IMR-90 (cell line): ENCODE measurements at regions not wholly inside any gene's neighbourhood (a gene's known extent, or its start where the extent isn't known, plus 50 kb on each side); places are given as distances from the start of the nearest gene placed in this dataset.

Experiments
- ATAC-seq: fragments of 200-7000 bp; cut with Tn5 transposase; 2 replicates; pipeline ENCODE4 v1.9.1; 2020; ENCODE audit warnings: low read depth, mild to moderate bottlenecking, moderate library complexity
- BruUV-seq: library from RNA; stranded (reverse); fragments of 400-500 nt; replicated peaks from 2 replicates; lab custom pipeline; 2021; lab: Mats Ljungman, UMichigan
- CTCF ChIA-PET: fragments of 300-600 bp; formaldehyde crosslinking; extraction: SDS; loops from one replicate; lab custom pipeline; 2021; ENCODE audit warnings: antibody characterized with exemption; lab: Yijun Ruan, JAX
- POLR2A ChIA-PET: fragments of 300-600 bp; sonication (Branson Sonifier 250); formaldehyde crosslinking; loops from one replicate; lab custom pipeline; 2022; ENCODE audit warnings: antibody characterized with exemption; ENCODE audit not compliant: unreplicated experiment; lab: Charles Lee
- DNase-seq: peaks from one replicate; pipeline ENCODE4 v3.0.0; 2013
- H2AFZ ChIP-seq: replicated peaks from 2 replicates; pipeline ENCODE3; 2013; ENCODE audit warnings: low read length, mild to moderate bottlenecking; ENCODE audit not compliant: poor library complexity
- H2AK5ac ChIP-seq: 2 replicates; pipeline ENCODE4 v1.6.1; 2013; ENCODE audit warnings: low read depth, low read length, inconsistent platforms
- H2AK9ac ChIP-seq: replicated peaks from 2 replicates; pipeline ENCODE3; 2013; ENCODE audit warnings: mild to moderate bottlenecking, low read depth, low read length, moderate library complexity; ENCODE audit not compliant: poor library complexity
- H2BK120ac ChIP-seq: 2 replicates; pipeline ENCODE4 v1.6.1; 2013; ENCODE audit warnings: low read depth, low read length, inconsistent platforms
- H2BK15ac ChIP-seq: 3 replicates; pipeline ENCODE4 v1.6.1; 2013; ENCODE audit warnings: low read depth, low read length, inconsistent platforms
- H2BK20ac ChIP-seq: 2 replicates; pipeline ENCODE4 v1.6.1; 2013; ENCODE audit warnings: low read depth, mild to moderate bottlenecking, inconsistent platforms, low read length, moderate library complexity
- H2BK5ac ChIP-seq: 2 replicates; pipeline ENCODE4 v1.6.1; 2013; ENCODE audit warnings: mild to moderate bottlenecking, low read depth, low read length, inconsistent platforms; ENCODE audit not compliant: poor library complexity, severe bottlenecking
- H3K14ac ChIP-seq: replicated peaks from 2 replicates; pipeline ENCODE4 v1.6.1; 2013; ENCODE audit warnings: low read depth, low read length, inconsistent platforms
- H3K18ac ChIP-seq: 2 replicates; pipeline ENCODE4 v1.6.1; 2013; ENCODE audit warnings: low read depth, low read length, control low read depth
- H3K23ac ChIP-seq: 2 replicates; pipeline ENCODE4 v1.6.1; 2013; ENCODE audit warnings: low read depth, low read length, inconsistent platforms
- H3K27ac ChIP-seq: 2 replicates; pipeline ENCODE4 v1.5.1; 2013; ENCODE audit warnings: mild to moderate bottlenecking, control low read depth, low read length; ENCODE audit not compliant: insufficient read depth
- H3K27me3 ChIP-seq: 2 replicates; pipeline ENCODE4 v1.6.1; 2013; ENCODE audit warnings: low read length; ENCODE audit not compliant: control insufficient read depth, insufficient read depth
- H3K36me3 ChIP-seq: 2 replicates; pipeline ENCODE4 v1.6.1; 2013; ENCODE audit warnings: low read length, mixed read lengths; ENCODE audit not compliant: control insufficient read depth, insufficient read depth
- H3K4ac ChIP-seq: 2 replicates; pipeline ENCODE4 v1.6.1; 2013; ENCODE audit warnings: low read depth, low read length, inconsistent platforms
- H3K4me1 ChIP-seq: 2 replicates; pipeline ENCODE4 v1.6.1; 2013; ENCODE audit warnings: low read length, mixed read lengths; ENCODE audit not compliant: control insufficient read depth, insufficient read depth
- H3K4me2 ChIP-seq: 2 replicates; pipeline ENCODE4 v1.6.1; 2013; ENCODE audit warnings: low read depth, mild to moderate bottlenecking, control low read depth, low read length, moderate library complexity
- H3K4me3 ChIP-seq: 2 replicates; pipeline ENCODE4 v1.5.1; 2013; ENCODE audit warnings: low read depth, mild to moderate bottlenecking, control low read depth, low read length, moderate library complexity; ENCODE audit not compliant: insufficient read depth
- H3K56ac ChIP-seq: 2 replicates; pipeline ENCODE4 v1.6.1; 2013; ENCODE audit warnings: low read length, inconsistent platforms; ENCODE audit not compliant: insufficient read depth; ENCODE audit errors: extremely low read depth
- H3K79me1 ChIP-seq, 2 experiments: 2 replicates each; pipeline ENCODE4 v1.6.1; 2013; ENCODE audit warnings: low read length in 2 of 2, inconsistent platforms in 1 of 2, low read depth in 1 of 2
- H3K9ac ChIP-seq: 2 replicates; pipeline ENCODE4 v1.6.1; 2013; ENCODE audit warnings: low read depth, low read length, control low read depth
- H3K9me1 ChIP-seq: 2 replicates; pipeline ENCODE4 v1.6.1; 2013; ENCODE audit warnings: low read length, inconsistent platforms; ENCODE audit not compliant: insufficient read depth
- H3K9me3 ChIP-seq: 2 replicates; pipeline ENCODE4 v1.6.1; 2013; ENCODE audit warnings: low read length; ENCODE audit not compliant: control insufficient read depth, insufficient read depth
- H4K20me1 ChIP-seq: 2 replicates; pipeline ENCODE4 v1.6.1; 2013; ENCODE audit warnings: low read length, inconsistent platforms; ENCODE audit not compliant: insufficient read depth
- H4K5ac ChIP-seq: 2 replicates; pipeline ENCODE4 v1.6.1; 2013; ENCODE audit warnings: mild to moderate bottlenecking, low read depth, low read length, control low read depth
- H4K8ac ChIP-seq, 2 experiments: 2 replicates each; pipeline ENCODE4 v1.6.1; 2013; ENCODE audit warnings: low read depth in 2 of 2, low read length in 2 of 2, control low read depth in 1 of 2, inconsistent platforms in 1 of 2
- H4K91ac ChIP-seq: 2 replicates; pipeline ENCODE4 v1.6.1; 2013; ENCODE audit warnings: low read depth, low read length, inconsistent platforms; ENCODE audit not compliant: insufficient read depth
- CTCF ChIP-seq: conservative IDR thresholded peaks from 2 replicates; pipeline ENCODE4 v1.5.1; 2012; ENCODE audit warnings: mild to moderate bottlenecking, low read depth, low read length, improper control_type of control experiment
- MAZ ChIP-seq: IDR thresholded peaks from 2 replicates; pipeline ENCODE4 v1.6.1; 2012; ENCODE audit warnings: low read depth, mild to moderate bottlenecking, low read length, improper control_type of control experiment, moderate library complexity, borderline replicate concordance
- USF2 ChIP-seq: fragments of 150-350 bp; IDR thresholded peaks from 2 replicates; pipeline ENCODE4 v1.6.1; 2017; ENCODE audit warnings: mild to moderate bottlenecking, antibody characterized with exemption, low read length, low read depth
- WGBS, 2 experiments: methylation state at CpG; one replicate each; pipeline versions ENCODE4 v1.1.5 to v1.1.7; 2013; ENCODE audit warnings: missing lambda C conversion rate in 2 of 2; ENCODE audit not compliant: insufficient read length in 1 of 2; ENCODE audit errors: extremely low coverage in 2 of 2; 5-methylcytosine and 5-hydroxymethylcytosine counted together
- dilution Hi-C: fragments of 300-500 bp; cut with HindIII; formaldehyde crosslinking; loops from one replicate; pipeline ENCODE4 v1.14.3; 2018; ENCODE audit warnings: low sequenced_read_pairs; ENCODE audit not compliant: unreplicated experiment
- in situ Hi-C: fragments of 300-500 bp; cut with MboI; formaldehyde crosslinking; loops from 3 replicates; pipeline ENCODE4 v1.14.3; 2019; ENCODE audit warnings: low sequenced_read_pairs, inconsistent platforms, mixed read lengths
- intact Hi-C: fragments of 100-400 bp; cut with micrococcal nuclease; formaldehyde crosslinking; loops from 2 replicates; pipeline ENCODE4 v1.10.0; 2022

- H3K56ac ChIP-seq, result no peak overlapping the region
- in situ Hi-C loops (no loop called here), dilution Hi-C loops (no loop called here), intact Hi-C loops (no loop called here)
- H3K4me3 ChIP-seq, result no peak overlapping the region
- no peak overlapping the region for H3K18ac ChIP-seq
- H3K4ac ChIP-seq, result no peak overlapping the region
- peak overlapping the region; percentile 43 for H2AFZ ChIP-seq
- no peak overlapping the region for H3K14ac ChIP-seq
- ChIA-PET CTCF (no interaction called here), POLR2A (no interaction called here)
- no peaks in the 10 kb centered on the region for H3K4me1 ChIP-seq
- no peak overlapping the region for H4K5ac ChIP-seq
- no peak overlapping the region for H3K27ac ChIP-seq
- no peaks in the 10 kb centered on the region for H3K27me3 ChIP-seq
- H2BK5ac ChIP-seq, result no peak overlapping the region
- H2BK20ac ChIP-seq, result no peak overlapping the region
- no peaks in the 10 kb centered on the region for H3K79me1 ChIP-seq
- no peak overlapping the region for H3K23ac ChIP-seq
- no peak overlapping the region for H2BK120ac ChIP-seq
- H4K8ac ChIP-seq, result no peak overlapping the region
- H2AK9ac ChIP-seq, result no peak overlapping the region
- no TSS peak for BruUV-seq
- no peaks in the 10 kb centered on the region for H4K20me1 ChIP-seq
- H3K4me2 ChIP-seq, result no peak overlapping the region
- H3K9me3 ChIP-seq, result peaks cover 50% of the 10 kb centered on the region
- no peak for DNase-seq
- TF ChIP-seq USF2 (no peak), MAZ (no peak), CTCF (no peak)
- H3K36me3 ChIP-seq, result no peaks in the 10 kb centered on the region
- 93% methylated on average over 25 of the region's 31 CpGs; no CpG with 5 or more reads in 1 of the 2 experiments for WGBS, 2 experiments
- no peak overlapping the region for H2AK5ac ChIP-seq
- H3K9me1 ChIP-seq, result no peaks in the 10 kb centered on the region
- no peak overlapping the region for H2BK15ac ChIP-seq
- no peak overlapping the region for H4K91ac ChIP-seq
- H3K9ac ChIP-seq, result no peak overlapping the region
- no peak for ATAC-seq
Measured at GRCh38 chr22:11627436-11627797, 3900.6 kb upstream of the OR11H1 start.
